CD4-positive, alpha-beta T cell treated with Interleukin-12 subunit alpha and Interleukin-12 subunit beta, for 1 hour (primary cell): ENCODE measurements at regions not wholly inside any gene's neighbourhood (a gene's known extent, or its start where the extent isn't known, plus 50 kb on each side); places are given as distances from the start of the nearest gene placed in this dataset.
"Not testable (repeated sequence)": the region's sequence is repeated elsewhere in the genome, so short reads cannot be mapped to it uniquely, and the experiment has no call there.

ENCODE experiments used
- DNase-seq: peaks from one replicate; pipeline ENCODE4 v3.0.0-alpha.2; 2020

DNA sequence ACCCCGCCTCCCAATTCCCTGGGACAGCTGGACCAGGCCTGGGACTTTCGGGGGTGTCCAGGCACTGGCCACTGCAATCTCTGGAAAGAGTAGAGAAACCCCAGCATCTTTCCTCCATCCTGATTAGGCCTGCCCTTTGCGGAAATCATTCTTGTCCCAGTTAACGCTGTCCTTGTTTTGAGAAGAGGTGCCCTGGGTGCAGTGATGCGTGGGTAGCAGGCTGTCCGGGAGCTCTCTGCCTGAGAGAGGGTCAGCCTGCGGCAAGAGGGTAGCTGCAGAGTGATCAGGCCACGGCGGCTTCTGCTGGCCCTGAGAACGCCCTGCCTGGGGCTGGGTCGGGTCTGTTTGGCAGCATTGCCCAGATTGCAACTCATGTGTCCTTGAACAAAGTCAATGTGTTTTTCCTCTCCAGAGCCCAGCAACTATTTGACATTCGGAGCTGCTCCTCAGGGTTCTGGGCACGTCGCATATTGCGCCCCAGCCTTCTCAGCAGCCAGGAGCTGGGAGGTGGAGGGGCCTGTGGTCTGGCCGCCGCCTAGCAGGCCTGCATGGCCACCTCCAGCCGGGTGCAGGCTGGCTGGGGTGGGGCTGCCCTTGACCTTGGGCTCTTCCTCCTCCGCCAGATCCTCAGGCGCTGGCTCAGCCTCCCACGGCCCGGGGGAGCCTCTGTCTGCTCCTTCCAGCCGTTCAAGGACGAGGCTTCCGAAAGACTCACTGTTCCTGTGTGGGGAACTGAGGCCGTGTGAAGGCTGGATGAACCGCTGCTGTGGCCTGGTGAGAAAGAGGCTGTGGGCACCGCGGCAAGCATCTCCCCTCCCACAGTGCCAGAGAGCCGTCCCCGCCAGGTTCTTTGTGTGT lies 150.1 kb upstream of the ZNF469 start:
- DNase-seq = not testable (repeated sequence)

- DNase-seq = not testable (repeated sequence)
Observed at GRCh38 chr16:88233621-88234420, 148.9 kb upstream of the ZNF469 start.

DNA sequence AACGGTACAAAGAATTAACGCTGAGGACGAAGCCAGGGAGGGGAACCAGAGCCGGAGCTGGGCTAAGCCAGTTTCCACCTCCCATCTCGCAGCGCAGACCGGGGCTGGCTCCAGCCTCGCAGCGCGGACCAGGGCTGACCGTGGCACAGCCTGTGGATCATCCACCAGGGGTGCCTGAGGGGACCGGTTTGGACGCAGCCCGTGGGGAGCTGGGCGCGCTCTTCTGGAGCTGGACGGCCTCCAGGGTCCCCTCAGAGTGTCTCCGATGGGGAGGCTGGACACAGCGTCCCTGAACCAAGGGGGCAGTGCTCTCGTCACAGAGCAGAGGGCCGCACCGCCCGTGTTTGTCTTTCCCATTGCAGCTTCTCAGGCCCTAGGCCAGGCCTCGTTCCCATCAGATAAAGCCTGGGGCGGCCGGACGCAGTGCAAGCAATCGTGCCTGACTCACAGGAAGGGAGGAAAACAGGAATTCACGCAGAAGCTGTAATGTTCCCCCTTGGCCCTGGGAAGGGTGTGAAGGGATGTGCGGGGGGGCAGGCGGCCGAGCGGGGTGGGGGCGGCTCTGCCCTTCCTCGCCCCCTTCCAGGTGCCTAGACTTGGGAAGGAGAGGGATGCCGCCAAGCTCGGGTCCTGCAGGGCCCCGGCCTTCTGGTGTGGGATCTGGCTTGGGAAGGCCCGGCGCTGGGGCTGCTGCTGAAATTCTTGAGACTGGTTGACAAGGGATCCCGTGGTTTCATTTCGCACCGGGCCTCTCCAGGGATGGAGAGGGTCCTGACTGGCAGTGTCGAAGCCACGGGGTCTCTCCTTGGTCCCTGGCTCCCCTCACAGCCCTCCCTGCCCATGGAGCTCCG lies 148.1 kb upstream of the ZNF469 start:
- not testable (repeated sequence) for DNase-seq

DNA sequence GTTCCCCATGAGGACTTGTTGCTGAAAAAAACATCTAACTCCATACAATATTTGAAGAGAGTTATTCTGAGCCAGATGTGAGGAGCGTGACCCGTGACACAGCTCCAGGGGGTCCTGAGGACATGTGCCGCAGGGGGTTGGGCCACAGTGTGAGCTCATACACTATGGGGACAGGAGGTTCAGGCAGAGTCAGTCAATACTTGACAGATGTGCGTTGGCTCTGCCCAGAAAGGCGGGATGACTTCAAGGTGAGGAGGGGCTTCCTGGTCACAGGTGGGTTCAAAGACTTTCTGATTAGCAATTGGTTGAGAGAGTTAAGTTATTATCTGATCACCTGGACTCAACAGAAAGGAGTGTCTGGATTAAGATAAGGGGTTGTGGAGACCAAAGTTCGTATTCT lies 147.1 kb upstream of the ZNF469 start:
- DNase-seq = not testable (repeated sequence)

DNA sequence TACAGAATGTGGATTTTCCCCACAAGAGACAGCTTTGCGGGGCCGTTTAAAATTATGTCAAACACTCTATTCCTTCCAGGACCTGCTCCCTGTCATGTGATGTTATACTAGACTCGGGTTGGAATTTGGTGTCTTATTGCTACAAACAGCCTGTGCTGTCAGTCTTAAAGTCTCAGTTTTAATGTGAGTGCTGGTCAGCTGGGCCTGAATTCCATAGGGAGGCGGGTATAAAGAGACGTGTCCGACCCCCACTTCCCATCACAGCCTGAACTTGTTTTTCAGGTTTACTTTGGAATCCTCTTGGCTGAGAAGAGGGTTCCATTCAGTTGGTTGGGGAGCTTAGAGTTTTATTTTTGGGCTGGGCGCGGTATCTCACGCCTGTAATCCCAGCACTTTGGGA lies 146.5 kb upstream of the ZNF469 start:
- not testable (repeated sequence) for DNase-seq

DNA sequence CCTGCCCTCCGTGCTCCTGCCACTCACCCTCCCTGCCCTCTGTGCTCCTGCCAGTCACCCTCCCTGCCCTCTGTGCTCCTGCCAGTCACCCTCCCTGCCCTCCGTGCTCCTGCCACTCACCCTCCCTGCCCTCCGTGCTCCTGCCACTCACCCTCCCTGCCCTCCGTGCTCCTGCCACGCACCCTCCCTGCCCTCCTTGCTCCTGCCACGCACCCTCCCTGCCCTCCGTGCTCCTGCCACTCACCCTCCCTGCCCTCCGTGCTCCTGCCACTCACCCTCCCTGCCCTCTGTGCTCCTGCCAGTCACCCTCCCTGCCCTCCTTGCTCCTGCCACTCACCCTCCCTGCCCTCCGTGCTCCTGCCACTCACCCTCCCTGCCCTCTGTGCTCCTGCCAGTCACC lies 145.4 kb upstream of the ZNF469 start:
- DNase-seq = not testable (repeated sequence)

- not testable (repeated sequence) for DNase-seq
Observed at GRCh38 chr16:88237761-88238415, 144.9 kb upstream of the ZNF469 start.

- not testable (repeated sequence) for DNase-seq
Observed at GRCh38 chr16:88238732-88239274, 144.0 kb upstream of the ZNF469 start.

DNA sequence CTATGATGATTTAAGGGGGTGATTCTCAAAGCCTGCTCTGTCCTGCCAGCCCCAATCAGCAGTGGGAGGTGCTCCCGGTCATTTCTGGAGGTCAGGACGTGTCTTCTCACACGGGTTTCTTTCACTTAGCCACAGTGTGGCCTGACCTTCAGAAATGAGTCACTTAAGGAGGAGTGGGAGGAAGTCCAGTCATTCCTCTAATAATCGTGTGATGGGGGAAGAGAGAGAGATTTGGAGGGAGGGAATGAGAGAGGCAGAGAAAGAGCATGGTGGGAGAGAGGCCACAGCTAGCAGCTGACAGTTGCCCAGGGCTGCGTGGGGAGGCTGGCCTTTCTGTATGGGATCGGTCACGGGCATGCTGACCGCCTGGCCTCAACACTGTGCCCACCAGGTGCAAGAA lies 142.6 kb upstream of the ZNF469 start:
- DNase-seq = not testable (repeated sequence)

DNA sequence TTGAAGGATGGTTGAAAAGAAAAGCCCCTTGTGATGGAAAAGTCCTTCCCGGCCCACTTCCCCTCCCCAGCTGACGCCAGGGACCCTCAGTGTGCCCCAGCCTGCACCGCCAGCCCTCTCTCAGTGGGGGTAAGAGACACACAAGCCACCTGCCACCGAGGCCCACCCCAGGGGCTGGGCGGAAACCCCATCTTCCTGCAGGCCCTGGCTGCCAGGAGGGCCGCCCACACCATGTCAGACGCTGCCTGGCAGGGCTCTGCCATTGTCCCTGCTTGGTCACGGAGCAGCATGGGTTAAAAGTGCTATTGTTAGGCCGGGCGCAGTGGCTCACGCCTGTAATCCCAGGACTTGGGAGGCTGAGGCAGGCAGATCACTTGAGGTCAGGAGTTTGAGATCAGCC lies 142.0 kb upstream of the ZNF469 start:
- not testable (repeated sequence) for DNase-seq

DNA sequence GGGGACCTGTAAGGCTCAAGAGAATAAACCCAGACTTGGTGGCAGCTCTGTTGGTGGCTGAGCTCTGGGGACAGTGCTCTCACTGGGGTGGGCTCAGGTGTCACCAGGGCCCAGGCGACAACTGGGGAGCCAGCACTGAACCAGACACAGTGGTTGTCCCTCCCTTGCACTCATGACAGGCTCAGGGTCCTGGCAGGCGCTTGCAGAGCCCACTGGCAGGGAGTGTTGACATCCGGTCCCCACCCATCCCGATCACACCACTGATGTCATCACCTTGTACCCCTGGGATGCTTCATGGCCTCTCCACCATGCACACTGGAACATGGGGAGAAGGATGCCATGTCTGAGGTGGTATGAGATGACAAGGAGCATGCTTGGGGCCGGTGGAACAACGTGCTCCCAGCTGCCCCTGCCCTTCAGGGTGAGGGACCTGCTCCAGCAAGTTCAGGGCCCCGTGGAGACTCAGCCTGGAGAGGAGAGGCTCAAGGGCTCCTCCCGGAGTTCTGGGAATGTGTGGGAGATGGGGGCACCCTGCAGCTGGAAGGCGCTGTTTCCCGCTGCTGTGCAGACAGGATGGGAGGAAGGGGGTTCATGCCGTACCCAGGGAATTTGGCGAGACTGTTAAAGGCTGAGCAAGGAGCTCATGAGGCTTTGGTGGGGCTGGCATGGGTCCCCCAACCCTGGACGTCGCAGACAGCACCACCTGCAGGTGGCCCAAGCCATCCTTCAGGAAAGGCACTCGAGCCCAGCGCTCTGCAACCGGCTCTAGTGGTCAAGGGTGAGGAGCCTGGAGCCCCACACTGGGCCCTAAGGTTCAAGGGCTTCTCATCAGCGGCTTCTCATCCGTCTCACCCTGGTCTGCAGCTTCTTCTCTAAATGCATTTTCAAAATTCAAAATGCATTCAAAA lies 141.1 kb upstream of the ZNF469 start:
- not testable (repeated sequence) for DNase-seq

DNA sequence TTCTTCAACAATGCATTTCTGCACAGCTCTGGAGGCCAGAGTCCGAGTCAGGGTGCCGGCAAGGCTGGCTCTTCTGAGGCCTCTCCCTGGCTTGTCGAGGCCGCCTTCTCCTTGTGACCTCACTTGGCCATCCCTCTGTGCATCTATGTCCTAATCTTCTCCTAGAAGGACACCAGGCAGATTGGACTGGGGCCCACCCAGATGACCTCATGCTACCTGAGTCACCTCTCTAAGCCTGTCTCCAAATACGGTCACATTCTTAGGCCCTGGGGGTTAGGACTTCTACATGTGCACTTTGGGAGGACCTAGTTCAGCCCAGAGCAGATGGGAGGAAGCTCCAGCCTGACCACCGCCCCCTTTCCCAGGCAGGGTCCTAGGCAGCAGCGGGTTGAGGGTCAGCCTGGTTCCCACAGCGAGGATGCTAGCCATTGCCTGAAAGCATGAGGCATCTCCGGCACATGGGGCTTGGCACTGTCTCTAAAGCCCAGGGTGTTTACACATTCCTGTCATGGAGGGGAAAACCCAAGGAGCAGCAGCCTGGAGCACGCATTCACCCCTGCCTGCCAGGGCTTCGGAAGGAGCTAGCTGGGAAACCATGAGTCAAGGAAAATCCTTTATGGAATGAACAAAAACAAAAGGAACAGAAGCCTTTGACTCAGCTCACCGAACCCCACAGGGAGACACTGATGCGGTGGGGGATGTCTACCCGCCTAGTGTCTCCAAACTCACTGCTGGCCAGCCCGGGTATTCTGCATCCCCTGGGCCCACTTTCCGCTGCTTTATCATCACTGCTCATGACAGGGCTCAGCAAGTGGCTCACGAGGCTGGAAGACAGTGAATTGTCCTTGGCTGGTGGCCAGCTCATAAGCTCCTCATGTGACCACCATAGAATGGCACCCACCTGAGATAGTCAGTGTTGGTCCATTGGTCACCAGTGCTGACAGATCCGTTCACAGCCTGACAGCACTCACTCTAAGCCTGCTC lies 140.2 kb upstream of the ZNF469 start:
- not testable (repeated sequence) for DNase-seq

DNA sequence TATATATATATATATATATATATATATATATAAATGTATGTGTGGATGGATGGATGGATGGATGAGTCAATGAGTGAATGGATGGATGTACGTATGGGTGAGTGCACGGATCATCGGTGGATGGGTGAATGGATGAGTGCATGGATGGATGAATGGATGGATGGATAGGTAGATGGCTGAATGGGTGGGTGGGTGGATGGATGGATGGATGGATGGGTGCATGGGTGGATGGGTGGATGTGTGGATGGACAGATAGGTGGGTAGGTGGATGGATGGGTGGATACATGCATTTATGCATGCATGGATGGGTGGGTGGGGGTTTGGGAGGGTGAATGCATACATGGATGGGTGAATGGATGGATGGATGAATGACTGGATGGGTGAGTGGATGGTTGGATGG lies 138.8 kb upstream of the ZNF469 start:
- DNase-seq = not testable (repeated sequence)

- DNase-seq = not testable (repeated sequence)
Observed at GRCh38 chr16:88245241-88246081, 137.3 kb upstream of the ZNF469 start.

- DNase-seq = not testable (repeated sequence)
Observed at GRCh38 chr16:88246955-88247582, 135.7 kb upstream of the ZNF469 start.

DNA sequence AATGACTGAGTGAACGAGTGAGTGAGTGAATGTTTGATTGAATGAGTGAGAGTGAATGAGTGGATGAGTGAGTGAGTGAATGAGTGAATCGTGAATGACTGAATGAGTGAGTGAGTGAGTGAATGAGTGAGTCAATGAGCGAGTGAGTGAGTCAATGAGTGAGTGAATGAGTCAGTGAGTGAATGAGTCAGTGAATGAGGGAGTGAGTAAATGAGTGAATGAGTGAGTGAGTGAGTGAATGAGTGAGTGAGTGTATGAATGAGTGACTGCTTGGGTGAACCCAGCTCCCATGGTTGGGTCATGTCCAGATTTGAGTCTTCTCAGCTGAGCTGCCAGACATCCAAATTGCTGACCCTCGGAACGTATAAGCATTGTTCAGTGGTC lies 135.2 kb upstream of the ZNF469 start:
- not testable (repeated sequence) for DNase-seq

DNA sequence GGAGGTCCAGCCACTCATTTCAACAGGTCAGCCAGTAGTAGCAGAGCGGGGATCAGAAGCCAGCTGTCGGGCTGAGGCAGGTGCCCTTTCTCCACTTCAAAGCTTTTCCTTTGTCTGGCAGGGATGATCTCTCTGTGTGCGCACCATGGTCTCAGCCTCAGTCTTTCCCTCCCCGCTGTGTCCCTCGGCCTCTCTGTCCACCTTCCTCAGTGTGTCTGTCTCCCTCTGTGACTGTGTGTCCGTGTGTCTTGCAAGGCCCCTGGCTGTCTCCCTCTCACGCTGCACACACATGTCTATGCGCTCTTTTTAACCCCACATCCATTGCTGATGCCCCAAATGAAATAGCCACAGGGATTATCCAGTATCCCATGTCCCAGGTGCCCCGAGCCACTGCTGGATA lies 134.0 kb upstream of the ZNF469 start:
- not testable (repeated sequence) for DNase-seq

GRCh38 chr16:88250381-88250780 lies 132.4 kb upstream of the ZNF469 start:
- not testable (repeated sequence) for DNase-seq
